ENCODE measurements at regions not wholly inside any gene's neighbourhood (a gene's known extent, or its start where the extent isn't known, plus 50 kb on each side); places are given as distances from the start of the nearest gene placed in this dataset.
"Not testable (repeated sequence)": the region's sequence is repeated elsewhere in the genome, so short reads cannot be mapped to it uniquely, and the experiment has no call there.

DNA sequence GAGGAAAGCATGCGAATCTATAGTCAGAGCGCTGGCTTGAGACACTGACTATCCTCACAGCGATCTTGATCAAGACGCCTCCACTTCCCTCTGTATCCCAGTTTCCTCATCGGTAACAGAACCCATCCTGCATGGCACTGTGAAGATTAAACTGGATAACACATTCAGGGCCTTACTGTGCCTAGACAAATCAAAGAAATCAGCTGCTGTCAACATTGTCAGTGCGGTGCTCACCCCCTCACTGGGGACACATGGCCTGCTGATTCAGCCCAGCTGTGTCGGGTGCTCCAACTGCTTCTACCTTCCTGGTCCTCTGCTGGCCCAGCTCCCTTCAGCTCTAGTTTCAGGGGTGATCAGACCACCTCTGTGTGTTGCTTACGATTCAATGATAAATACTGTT lies 268.6 kb upstream of the AGAP1 start:
- H3K79me2 ChIP-seq (ENCODE audit: control insufficient read depth, insufficient read depth, low read length): no peaks in the 10 kb centered on the region
- no peaks in the 10 kb centered on the region for H3K9me3 ChIP-seq (replicated peaks; ENCODE audit: control insufficient read depth, insufficient read depth, low read length)
- H3K27ac ChIP-seq (ENCODE audit: insufficient read depth, low read depth, low read length): no peak overlapping the region
- BruUV-seq (replicated peaks): no TSS peak
- H3K4me3 ChIP-seq (replicated peaks in 1 of 3; ENCODE audit: insufficient read depth in 1 of 3, low read depth in 1 of 3, low read length in 3 of 3): no peak overlapping the region
- peaks cover 6% of the 10 kb centered on the region in 2 experiments for H3K27me3 ChIP-seq (ENCODE audit: control insufficient read depth in 2 of 2, insufficient read depth in 2 of 2, low read length in 2 of 2)
- no peaks in the 10 kb centered on the region for H3K9me1 ChIP-seq (replicated peaks; ENCODE audit: control insufficient read depth, extremely low read depth, insufficient read depth, low read length)
- no peaks in the 10 kb centered on the region for H3K4me1 ChIP-seq (ENCODE audit: control insufficient read depth, extremely low read depth, insufficient read depth, low read length)
- dilution Hi-C loops (cut with MboI; ENCODE audit: extremely low pct_ligation_motif_present, low sequenced_read_pairs): no loop called here
- POLR2A ChIA-PET: no interaction called here
- intact Hi-C loops (cut with micrococcal nuclease): no loop called here
- FAIRE-seq (no peak), DNase-seq (ENCODE audit: low read depth, low spot score) (no peak)
- H3K4me2 ChIP-seq (ENCODE audit: insufficient read depth, low read length): no peak overlapping the region
- no peak overlapping the region for H3K9ac ChIP-seq (replicated peaks; ENCODE audit: extremely low read depth, insufficient read depth, low read length)
- CTCF ChIA-PET: no interaction called here
- TF ChIP-seq EZH2 (IDR thresholded peaks at IDR 0.05; ENCODE audit: borderline replicate concordance, low read depth, low read length, severe bottlenecking): no peak
- H2AFZ ChIP-seq (ENCODE audit: low read depth, low read length): no peak overlapping the region
- H3K36me3 ChIP-seq (ENCODE audit: control insufficient read depth in 2 of 2, extremely low read depth in 1 of 2, insufficient read depth in 2 of 2, low read length in 2 of 2): no peaks in the 10 kb centered on the region
- no peaks in the 10 kb centered on the region for H4K20me1 ChIP-seq (replicated peaks; ENCODE audit: control insufficient read depth, extremely low read depth, insufficient read depth, low read length)

DNA sequence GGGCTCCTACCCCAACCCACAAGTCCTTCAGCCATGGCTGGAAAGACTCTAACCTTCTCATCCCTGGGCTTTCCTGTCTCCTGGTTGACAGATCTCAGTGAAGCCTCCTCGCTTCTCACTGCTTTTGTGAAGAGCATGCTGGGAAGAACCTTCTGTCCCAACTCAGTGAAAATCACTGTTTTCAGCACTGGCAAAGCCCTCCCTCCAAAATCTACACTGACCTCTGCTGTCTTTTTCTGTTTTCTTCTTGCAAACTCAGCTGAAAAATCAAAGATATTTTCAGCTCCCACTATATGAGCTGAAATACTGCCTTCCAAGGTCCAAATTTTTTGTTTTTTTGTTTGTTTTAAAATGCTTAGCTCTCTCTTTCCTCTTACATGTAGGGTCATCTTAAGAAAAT lies 266.3 kb upstream of the AGAP1 start:
- H3K79me2 ChIP-seq (ENCODE audit: control insufficient read depth, insufficient read depth, low read length): no peaks in the 10 kb centered on the region
- no peaks in the 10 kb centered on the region for H3K9me3 ChIP-seq (replicated peaks; ENCODE audit: control insufficient read depth, insufficient read depth, low read length)
- BruUV-seq (replicated peaks): no TSS peak
- no peak for TF ChIP-seq POLR2AphosphoS5 (IDR thresholded peaks at IDR 0.05; ENCODE audit: insufficient read depth, low read depth, low read length)
- TF ChIP-seq, protein P1, sequence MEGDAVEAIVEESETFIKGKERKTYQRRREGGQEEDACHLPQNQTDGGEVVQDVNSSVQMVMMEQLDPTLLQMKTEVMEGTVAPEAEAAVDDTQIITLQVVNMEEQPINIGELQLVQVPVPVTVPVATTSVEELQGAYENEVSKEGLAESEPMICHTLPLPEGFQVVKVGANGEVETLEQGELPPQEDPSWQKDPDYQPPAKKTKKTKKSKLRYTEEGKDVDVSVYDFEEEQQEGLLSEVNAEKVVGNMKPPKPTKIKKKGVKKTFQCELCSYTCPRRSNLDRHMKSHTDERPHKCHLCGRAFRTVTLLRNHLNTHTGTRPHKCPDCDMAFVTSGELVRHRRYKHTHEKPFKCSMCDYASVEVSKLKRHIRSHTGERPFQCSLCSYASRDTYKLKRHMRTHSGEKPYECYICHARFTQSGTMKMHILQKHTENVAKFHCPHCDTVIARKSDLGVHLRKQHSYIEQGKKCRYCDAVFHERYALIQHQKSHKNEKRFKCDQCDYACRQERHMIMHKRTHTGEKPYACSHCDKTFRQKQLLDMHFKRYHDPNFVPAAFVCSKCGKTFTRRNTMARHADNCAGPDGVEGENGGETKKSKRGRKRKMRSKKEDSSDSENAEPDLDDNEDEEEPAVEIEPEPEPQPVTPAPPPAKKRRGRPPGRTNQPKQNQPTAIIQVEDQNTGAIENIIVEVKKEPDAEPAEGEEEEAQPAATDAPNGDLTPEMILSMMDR (IDR thresholded peaks at IDR 0.05; ENCODE audit: extremely low read depth in 1 of 2, insufficient read depth in 1 of 2, low read depth in 1 of 2, low read length in 2 of 2): no peak
- no peak for TF ChIP-seq GATA2 (IDR thresholded peaks at IDR 0.05; ENCODE audit: insufficient read depth, insufficient read length, low read depth, low read length)
- TF ChIP-seq MYC (IDR thresholded peaks at IDR 0.05; ENCODE audit: low read depth, low read length): no peak
- no peak for TF ChIP-seq POLR2A (IDR thresholded peaks at IDR 0.05; ENCODE audit: low read depth, low read length)
- no peak for TF ChIP-seq FOS (IDR thresholded peaks at IDR 0.05; ENCODE audit: borderline replicate concordance, insufficient read depth, low read length)
- TF ChIP-seq, protein P2, sequence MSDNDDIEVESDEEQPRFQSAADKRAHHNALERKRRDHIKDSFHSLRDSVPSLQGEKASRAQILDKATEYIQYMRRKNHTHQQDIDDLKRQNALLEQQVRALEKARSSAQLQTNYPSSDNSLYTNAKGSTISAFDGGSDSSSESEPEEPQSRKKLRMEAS (IDR thresholded peaks at IDR 0.05; ENCODE audit: insufficient read depth, insufficient read length): no peak
- H3K36me3 ChIP-seq (ENCODE audit: control insufficient read depth in 2 of 2, extremely low read depth in 1 of 2, insufficient read depth in 2 of 2, low read length in 2 of 2): no peaks in the 10 kb centered on the region
- intact Hi-C loops (cut with micrococcal nuclease) (no loop called here), dilution Hi-C loops (cut with MboI; ENCODE audit: extremely low pct_ligation_motif_present, low sequenced_read_pairs) (no loop called here)
- H3K4me1 ChIP-seq (ENCODE audit: control insufficient read depth, extremely low read depth, insufficient read depth, low read length): peaks cover 5% of the 10 kb centered on the region
- no peak overlapping the region for H3K27ac ChIP-seq (ENCODE audit: insufficient read depth, low read depth, low read length)
- no peak overlapping the region for H3K9ac ChIP-seq (replicated peaks; ENCODE audit: extremely low read depth, insufficient read depth, low read length)
- ChIA-PET POLR2A (no interaction called here), CTCF (no interaction called here)
- no peak overlapping the region for H3K4me2 ChIP-seq (ENCODE audit: insufficient read depth, low read length)
- no peaks in the 10 kb centered on the region for H3K9me1 ChIP-seq (replicated peaks; ENCODE audit: control insufficient read depth, extremely low read depth, insufficient read depth, low read length)
- peaks cover 6% of the 10 kb centered on the region in 2 experiments for H3K27me3 ChIP-seq (ENCODE audit: control insufficient read depth in 2 of 2, insufficient read depth in 2 of 2, low read length in 2 of 2)
- H2AFZ ChIP-seq (ENCODE audit: low read depth, low read length): no peak overlapping the region
- FAIRE-seq (no peak), DNase-seq (ENCODE audit: low read depth, low spot score) (no peak)
- H4K20me1 ChIP-seq (replicated peaks; ENCODE audit: control insufficient read depth, extremely low read depth, insufficient read depth, low read length): no peaks in the 10 kb centered on the region
- H3K4me3 ChIP-seq (replicated peaks in 1 of 3; ENCODE audit: insufficient read depth in 1 of 3, low read depth in 1 of 3, low read length in 3 of 3): no peak overlapping the region

DNA sequence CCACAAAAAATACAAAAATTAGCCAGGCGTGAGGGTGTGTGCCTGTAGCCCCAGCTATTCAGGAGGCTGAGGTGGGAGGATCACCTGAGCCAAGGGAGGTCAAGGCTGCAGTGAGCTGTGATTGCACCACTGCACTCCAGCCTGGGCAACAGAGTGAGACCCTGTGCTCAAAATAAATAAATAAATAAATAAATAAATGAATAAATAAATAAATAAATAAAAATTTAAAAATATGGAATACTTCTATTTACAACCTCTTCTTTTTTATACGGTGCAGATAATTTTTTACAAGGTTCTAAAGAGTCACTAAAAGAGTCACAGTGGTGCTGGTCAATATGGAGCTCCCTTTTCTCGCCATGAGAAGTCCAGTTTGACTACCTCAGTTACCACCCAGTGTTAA lies 265.4 kb upstream of the AGAP1 start:
- POLR2A ChIA-PET: not testable (repeated sequence)

More for the DNA sequence above, 265.4 kb upstream of the AGAP1 start:
- CTCF ChIA-PET; BruUV-seq (replicated peaks); H3K9me1 ChIP-seq (replicated peaks; ENCODE audit: control insufficient read depth, extremely low read depth, insufficient read depth, low read length); H3K27me3 ChIP-seq (ENCODE audit: control insufficient read depth in 2 of 2, insufficient read depth in 2 of 2, low read length in 2 of 2); H3K4me3 ChIP-seq (replicated peaks in 1 of 3; ENCODE audit: insufficient read depth in 1 of 3, low read depth in 1 of 3, low read length in 3 of 3); FAIRE-seq; intact Hi-C loops (cut with micrococcal nuclease); H3K4me2 ChIP-seq (ENCODE audit: insufficient read depth, low read length); H3K27ac ChIP-seq (ENCODE audit: insufficient read depth, low read depth, low read length); H3K9ac ChIP-seq (replicated peaks; ENCODE audit: extremely low read depth, insufficient read depth, low read length); H4K20me1 ChIP-seq (replicated peaks; ENCODE audit: control insufficient read depth, extremely low read depth, insufficient read depth, low read length); dilution Hi-C loops (cut with MboI; ENCODE audit: extremely low pct_ligation_motif_present, low sequenced_read_pairs); H2AFZ ChIP-seq (ENCODE audit: low read depth, low read length); H3K79me2 ChIP-seq (ENCODE audit: control insufficient read depth, insufficient read depth, low read length); H3K9me3 ChIP-seq (replicated peaks; ENCODE audit: control insufficient read depth, insufficient read depth, low read length); DNase-seq (ENCODE audit: low read depth, low spot score); H3K4me1 ChIP-seq (ENCODE audit: control insufficient read depth, extremely low read depth, insufficient read depth, low read length); H3K36me3 ChIP-seq (ENCODE audit: control insufficient read depth in 2 of 2, extremely low read depth in 1 of 2, insufficient read depth in 2 of 2, low read length in 2 of 2): not testable (repeated sequence)
